CD8-positive, alpha-beta memory T cell (primary cell): ENCODE measurements at regions not wholly inside any gene's neighbourhood (a gene's known extent, or its start where the extent isn't known, plus 50 kb on each side); places are given as distances from the start of the nearest gene placed in this dataset.
A peak's percentile ranks its signal among the peaks of the same experiment; 100 is the strongest.
"Not testable (repeated sequence)": the region's sequence is repeated elsewhere in the genome, so short reads cannot be mapped to it uniquely, and the experiment has no call there.

Experiments used
- CTCF ChIA-PET: fragments of 350-600 bp; sonication (Branson Sonifier 250); formaldehyde crosslinking; loops from one replicate; lab custom pipeline; 2021; ENCODE audit warnings: antibody characterized with exemption; lab: Charles Lee
- POLR2A ChIA-PET: fragments of 350-600 bp; sonication (Branson Sonifier 250); formaldehyde crosslinking; loops from one replicate; lab custom pipeline; 2021; ENCODE audit warnings: antibody characterized with exemption; lab: Charles Lee
- DNase-seq, 5 donors: peaks; one replicate each; pipeline versions ENCODE4 v3.0.0 to v3.0.0-alpha.2; 2020 to 2022; ENCODE audit warnings: mixed read lengths in 1 of 5
- H3K27ac ChIP-seq: one replicate; pipeline ENCODE4 v1.7.0; 2013; ENCODE audit warnings: low read depth, mild to moderate bottlenecking, low read length, moderate library complexity
- H3K27me3 ChIP-seq: 2 replicates; pipeline ENCODE4 v1.7.0; 2013; ENCODE audit warnings: low read length, mild to moderate bottlenecking; ENCODE audit not compliant: insufficient read depth, poor library complexity, severe bottlenecking
- H3K36me3 ChIP-seq: 2 replicates; pipeline ENCODE4 v1.7.0; 2013; ENCODE audit warnings: mild to moderate bottlenecking, low read length, moderate library complexity; ENCODE audit not compliant: insufficient read depth
- H3K4me1 ChIP-seq: 2 replicates; pipeline ENCODE4 v1.7.0; 2013; ENCODE audit warnings: mild to moderate bottlenecking, low read length, moderate library complexity; ENCODE audit not compliant: insufficient read depth
- H3K4me3 ChIP-seq: 2 replicates; pipeline ENCODE4 v1.7.0; 2013; ENCODE audit warnings: mild to moderate bottlenecking, low read length
- H3K9me3 ChIP-seq: 2 replicates; pipeline ENCODE4 v1.7.0; 2013; ENCODE audit warnings: mild to moderate bottlenecking, low read length
- H3K27ac Mint-ChIP-seq, 8 donors: one replicate each; pipeline ENCODE4 v1.8.0; 2020 to 2021; ENCODE audit warnings: mixed read lengths in 8 of 8, mild to moderate bottlenecking in 6 of 8, inconsistent platforms in 3 of 8, moderate library complexity in 3 of 8
- H3K27me3 Mint-ChIP-seq, 2 donors: one replicate each; pipeline ENCODE4 v1.8.0; 2020 to 2021; ENCODE audit warnings: mixed read lengths in 2 of 2, mild to moderate bottlenecking in 1 of 2, moderate library complexity in 1 of 2
- H3K36me3 Mint-ChIP-seq, 3 donors: one replicate each; pipeline ENCODE4 v1.8.0; 2020 to 2021; ENCODE audit warnings: mixed read lengths in 3 of 3, inconsistent platforms in 1 of 3, mild to moderate bottlenecking in 1 of 3
- H3K4me1 Mint-ChIP-seq, 3 donors: one replicate each; pipeline ENCODE4 v1.8.0; 2020 to 2021; ENCODE audit warnings: mixed read lengths in 3 of 3, inconsistent platforms in 1 of 3, mild to moderate bottlenecking in 1 of 3
- H3K4me3 Mint-ChIP-seq, 7 donors: one replicate each; pipeline ENCODE4 v1.8.0; 2020 to 2021; ENCODE audit warnings: mixed read lengths in 7 of 7, mild to moderate bottlenecking in 6 of 7, moderate library complexity in 4 of 7, inconsistent platforms in 2 of 7
- H3K9me3 Mint-ChIP-seq, 5 donors: one replicate each; pipeline ENCODE4 v1.8.0; 2020 to 2022; ENCODE audit warnings: mixed read lengths in 5 of 5, mild to moderate bottlenecking in 3 of 5, moderate library complexity in 2 of 5, inconsistent platforms in 1 of 5

GRCh38 chr12:38409511-38409910 is 92.9 kb downstream of the ALG10B start:
- CTCF ChIA-PET: no interaction called here
- Mint-ChIP-seq H3K4me1 (no peaks in the 10 kb centered on the region), H3K27me3 (peaks cover 0 to 2% of the 10 kb centered on the region in 2 donors), H3K9me3 (peaks cover 0 to 11% (median 3%) of the 10 kb centered on the region in 5 donors), H3K36me3 (no peaks in the 10 kb centered on the region), H3K4me3 (no peak overlapping the region), H3K27ac (no peak overlapping the region)
- Histone ChIP-seq H3K4me1 (no peaks in the 10 kb centered on the region), H3K36me3 (no peaks in the 10 kb centered on the region), H3K9me3 (no peaks in the 10 kb centered on the region), H3K27ac (no peak overlapping the region), H3K4me3 (no peak overlapping the region), H3K27me3 (no peaks in the 10 kb centered on the region)
- no peak for DNase-seq
- POLR2A ChIA-PET: no interaction called here

GRCh38 chr12:38411426-38411825 is 94.9 kb downstream of the ALG10B start:
- H3K4me3 Mint-ChIP-seq: no peak overlapping the region
- H3K36me3 Mint-ChIP-seq: no peaks in the 10 kb centered on the region
- no peak for DNase-seq
- H3K27ac ChIP-seq: no peak overlapping the region
- no peaks in the 10 kb centered on the region for H3K27me3 ChIP-seq
- no peaks in the 10 kb centered on the region for H3K4me1 ChIP-seq
- H3K9me3 Mint-ChIP-seq: peaks cover 0 to 21% (median 0%) of the 10 kb centered on the region in 5 donors
- H3K9me3 ChIP-seq: no peaks in the 10 kb centered on the region
- no peak overlapping the region for H3K27ac Mint-ChIP-seq
- no peaks in the 10 kb centered on the region for H3K36me3 ChIP-seq
- no peaks in the 10 kb centered on the region for H3K4me1 Mint-ChIP-seq
- CTCF ChIA-PET: no interaction called here
- peaks cover 0 to 2% of the 10 kb centered on the region in 2 donors for H3K27me3 Mint-ChIP-seq
- no peak overlapping the region for H3K4me3 ChIP-seq
- POLR2A ChIA-PET: no interaction called here

- H3K27ac ChIP-seq: no peak overlapping the region
- H3K36me3 ChIP-seq: no peaks in the 10 kb centered on the region
- peaks cover 0 to 2% of the 10 kb centered on the region in 2 donors for H3K27me3 Mint-ChIP-seq
- H3K4me1 Mint-ChIP-seq: no peaks in the 10 kb centered on the region
- H3K9me3 ChIP-seq: no peaks in the 10 kb centered on the region
- H3K36me3 Mint-ChIP-seq: no peaks in the 10 kb centered on the region
- CTCF ChIA-PET: no interaction called here
- no peak overlapping the region for H3K4me3 Mint-ChIP-seq
- H3K27ac Mint-ChIP-seq: no peak overlapping the region
- DNase-seq: no peak
- H3K9me3 Mint-ChIP-seq: peaks cover 0 to 16% (median under 1%) of the 10 kb centered on the region in 5 donors
- no peaks in the 10 kb centered on the region for H3K4me1 ChIP-seq
- no peak overlapping the region for H3K4me3 ChIP-seq
- H3K27me3 ChIP-seq: no peaks in the 10 kb centered on the region
- POLR2A ChIA-PET: no interaction called here
These were observed 95.4 kb downstream of the ALG10B start for GRCh38 chr12:38411946-38412345.

- ChIA-PET POLR2A (no interaction called here), CTCF (no interaction called here)
- no peaks in the 10 kb centered on the region for H3K9me3 ChIP-seq
- H3K27me3 ChIP-seq: no peaks in the 10 kb centered on the region
- no peak overlapping the region for H3K27ac ChIP-seq
- H3K36me3 Mint-ChIP-seq: no peaks in the 10 kb centered on the region
- no peaks in the 10 kb centered on the region for H3K4me1 Mint-ChIP-seq
- H3K36me3 ChIP-seq: no peaks in the 10 kb centered on the region
- H3K27ac Mint-ChIP-seq: no peak overlapping the region
- H3K4me1 ChIP-seq: no peaks in the 10 kb centered on the region
- H3K4me3 ChIP-seq: no peak overlapping the region
- no peak overlapping the region for H3K4me3 Mint-ChIP-seq
- DNase-seq: no peak
- peaks cover 3 to 24% (median 7%) of the 10 kb centered on the region in 5 donors for H3K9me3 Mint-ChIP-seq
- H3K27me3 Mint-ChIP-seq: peaks cover 0 to 2% of the 10 kb centered on the region in 2 donors
These were observed 100.5 kb downstream of the ALG10B start for GRCh38 chr12:38417101-38417500.

GRCh38 chr12:38424436-38424835 is 107.9 kb downstream of the ALG10B start:
- Mint-ChIP-seq H3K4me1 (no peaks in the 10 kb centered on the region), H3K4me3 (no peak overlapping the region), H3K36me3 (no peaks in the 10 kb centered on the region), H3K9me3 (peaks cover 3 to 16% (median 8%) of the 10 kb centered on the region in 5 donors), H3K27me3 (no peaks in the 10 kb centered on the region), H3K27ac (no peak overlapping the region)
- H3K36me3 ChIP-seq: no peaks in the 10 kb centered on the region
- no peak overlapping the region for H3K4me3 ChIP-seq
- POLR2A ChIA-PET: no interaction called here
- DNase-seq: no peak
- H3K27ac ChIP-seq: no peak overlapping the region
- CTCF ChIA-PET: no interaction called here
- no peaks in the 10 kb centered on the region for H3K27me3 ChIP-seq
- H3K4me1 ChIP-seq: no peaks in the 10 kb centered on the region
- H3K9me3 ChIP-seq: no peaks in the 10 kb centered on the region

- no peaks in the 10 kb centered on the region for H3K4me1 Mint-ChIP-seq
- Histone ChIP-seq H3K4me3 (no peak overlapping the region), H3K9me3 (no peaks in the 10 kb centered on the region), H3K27me3 (no peaks in the 10 kb centered on the region), H3K4me1 (no peaks in the 10 kb centered on the region), H3K27ac (no peak overlapping the region), H3K36me3 (no peaks in the 10 kb centered on the region)
- ChIA-PET POLR2A (no interaction called here), CTCF (no interaction called here)
- H3K9me3 Mint-ChIP-seq: peaks cover 0 to 17% (median 0%) of the 10 kb centered on the region in 5 donors
- H3K27ac Mint-ChIP-seq: peak overlapping the region in 1 of 8 donors; percentile 28
- H3K36me3 Mint-ChIP-seq: no peaks in the 10 kb centered on the region
- no peak for DNase-seq
- H3K4me3 Mint-ChIP-seq: no peak overlapping the region
- H3K27me3 Mint-ChIP-seq: no peaks in the 10 kb centered on the region
These were observed 110.9 kb downstream of the ALG10B start for GRCh38 chr12:38427442-38427841.

- Histone ChIP-seq H3K36me3 (no peaks in the 10 kb centered on the region), H3K27me3 (no peaks in the 10 kb centered on the region), H3K4me3 (no peak overlapping the region), H3K9me3 (no peaks in the 10 kb centered on the region), H3K27ac (no peak overlapping the region), H3K4me1 (no peaks in the 10 kb centered on the region)
- Mint-ChIP-seq H3K4me1 (no peaks in the 10 kb centered on the region), H3K36me3 (no peaks in the 10 kb centered on the region), H3K27ac (no peak overlapping the region), H3K27me3 (no peaks in the 10 kb centered on the region), H3K4me3 (no peak overlapping the region), H3K9me3 (peaks cover 0 to 17% (median 4%) of the 10 kb centered on the region in 5 donors)
- ChIA-PET POLR2A (no interaction called here), CTCF (no interaction called here)
- DNase-seq: no peak
These were observed 115.3 kb downstream of the ALG10B start for GRCh38 chr12:38431921-38432320.

- not testable (repeated sequence) for H3K9me3 ChIP-seq, H3K4me3 ChIP-seq, H3K27ac ChIP-seq
These were observed 125.3 kb downstream of the ALG10B start for GRCh38 chr12:38441871-38442281.

GRCh38 chr12:38445040-38445439 is 128.5 kb downstream of the ALG10B start:
- no peak overlapping the region for H3K4me3 ChIP-seq
- no peaks in the 10 kb centered on the region for H3K4me1 ChIP-seq
- no peak overlapping the region for H3K27ac Mint-ChIP-seq
- no peaks in the 10 kb centered on the region for H3K9me3 ChIP-seq
- POLR2A ChIA-PET: no interaction called here
- no peak for DNase-seq
- peaks cover 2 to 15% (median 8%) of the 10 kb centered on the region in 5 donors for H3K9me3 Mint-ChIP-seq
- H3K4me1 Mint-ChIP-seq: no peaks in the 10 kb centered on the region
- no peaks in the 10 kb centered on the region for H3K36me3 ChIP-seq
- H3K27me3 ChIP-seq: no peaks in the 10 kb centered on the region
- H3K27me3 Mint-ChIP-seq: no peaks in the 10 kb centered on the region
- CTCF ChIA-PET: no interaction called here
- no peaks in the 10 kb centered on the region for H3K36me3 Mint-ChIP-seq
- H3K27ac ChIP-seq: no peak overlapping the region
- no peak overlapping the region for H3K4me3 Mint-ChIP-seq

More at GRCh38 chr12:38441871-38442281, 125.3 kb downstream of the ALG10B start:
- POLR2A ChIA-PET, H3K36me3 Mint-ChIP-seq, H3K36me3 ChIP-seq, H3K4me1 Mint-ChIP-seq, H3K4me3 Mint-ChIP-seq, DNase-seq, H3K27me3 Mint-ChIP-seq, H3K27ac Mint-ChIP-seq, H3K27me3 ChIP-seq, H3K4me1 ChIP-seq: not testable (repeated sequence)
- H3K9me3 Mint-ChIP-seq: peaks cover 0 to 16% (median 11%) of the 10 kb centered on the region in 5 donors
- CTCF ChIA-PET: interaction anchor here (1.8 kb wide), 1 partner anchor 12 kb away, joined by 3 read pairs; no protein-coding TSS in a partner anchor
